HG02623 (cell line): ENCODE measurements at regions not wholly inside any gene's neighbourhood (a gene's known extent, or its start where the extent isn't known, plus 50 kb on each side); places are given as distances from the start of the nearest gene placed in this dataset.
"Not testable (repeated sequence)": the region's sequence is repeated elsewhere in the genome, so short reads cannot be mapped to it uniquely, and the experiment has no call there.

Experiments
- ATAC-seq: cut with Tn5 transposase; IDR thresholded peaks from one replicate; pipeline ENCODE4 v1.9.1; 2021; ENCODE audit warnings: moderate library complexity; ENCODE audit not compliant: unreplicated experiment

DNA sequence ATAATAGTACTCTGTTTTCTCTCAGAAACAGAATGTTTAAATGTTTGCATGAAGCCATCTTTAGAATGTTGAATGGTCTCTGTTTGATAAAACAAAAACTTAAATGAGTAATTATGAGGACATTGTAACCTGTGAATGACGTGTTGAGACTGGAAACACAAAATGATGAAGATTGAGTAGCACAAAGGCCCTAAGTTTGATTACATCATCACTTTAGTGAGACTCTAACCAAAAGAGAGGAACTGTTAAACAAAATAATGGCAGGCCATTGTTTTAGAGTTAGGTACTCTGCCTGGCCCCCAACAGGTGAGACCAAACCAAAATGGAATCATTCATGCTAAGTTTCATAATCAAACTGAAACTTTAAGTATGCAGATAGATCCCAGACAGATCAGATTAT, 1561.7 kb upstream of the SLC39A10 start:
- ATAC-seq, result no peak

DNA sequence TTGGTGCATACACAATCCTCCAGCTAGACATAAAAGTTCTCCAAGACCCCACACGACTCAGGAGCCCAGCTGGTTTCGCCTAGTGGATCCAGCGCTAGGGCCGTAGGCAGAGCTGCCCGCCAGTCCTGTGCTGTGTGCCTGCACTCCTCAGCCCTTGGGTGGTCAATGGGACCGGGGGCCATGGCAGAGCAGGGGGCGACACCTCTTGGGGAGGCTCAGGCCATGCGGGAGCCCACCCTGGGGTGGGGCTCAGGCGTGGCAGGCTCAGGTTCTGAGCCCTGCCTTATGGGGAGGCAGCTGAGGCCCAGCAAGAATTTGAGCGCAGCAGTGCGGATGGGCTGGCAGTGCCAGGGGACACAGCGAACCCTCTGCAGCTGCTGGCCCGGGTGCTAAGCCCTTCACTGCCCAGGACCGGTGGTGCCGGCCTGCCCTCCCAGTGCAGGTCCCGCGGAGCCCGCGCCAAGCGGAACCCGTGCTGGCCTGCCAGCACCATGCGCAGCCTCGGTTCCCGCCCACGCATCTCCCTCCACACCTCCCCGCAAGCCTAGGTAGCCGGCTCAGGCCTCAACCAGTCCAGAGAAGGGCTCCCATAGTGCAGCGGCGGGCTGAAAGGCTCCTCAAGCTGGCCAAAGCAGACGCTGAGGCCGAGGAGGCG, 1566.6 kb upstream of the SLC39A10 start:
- ATAC-seq, result no peak

DNA sequence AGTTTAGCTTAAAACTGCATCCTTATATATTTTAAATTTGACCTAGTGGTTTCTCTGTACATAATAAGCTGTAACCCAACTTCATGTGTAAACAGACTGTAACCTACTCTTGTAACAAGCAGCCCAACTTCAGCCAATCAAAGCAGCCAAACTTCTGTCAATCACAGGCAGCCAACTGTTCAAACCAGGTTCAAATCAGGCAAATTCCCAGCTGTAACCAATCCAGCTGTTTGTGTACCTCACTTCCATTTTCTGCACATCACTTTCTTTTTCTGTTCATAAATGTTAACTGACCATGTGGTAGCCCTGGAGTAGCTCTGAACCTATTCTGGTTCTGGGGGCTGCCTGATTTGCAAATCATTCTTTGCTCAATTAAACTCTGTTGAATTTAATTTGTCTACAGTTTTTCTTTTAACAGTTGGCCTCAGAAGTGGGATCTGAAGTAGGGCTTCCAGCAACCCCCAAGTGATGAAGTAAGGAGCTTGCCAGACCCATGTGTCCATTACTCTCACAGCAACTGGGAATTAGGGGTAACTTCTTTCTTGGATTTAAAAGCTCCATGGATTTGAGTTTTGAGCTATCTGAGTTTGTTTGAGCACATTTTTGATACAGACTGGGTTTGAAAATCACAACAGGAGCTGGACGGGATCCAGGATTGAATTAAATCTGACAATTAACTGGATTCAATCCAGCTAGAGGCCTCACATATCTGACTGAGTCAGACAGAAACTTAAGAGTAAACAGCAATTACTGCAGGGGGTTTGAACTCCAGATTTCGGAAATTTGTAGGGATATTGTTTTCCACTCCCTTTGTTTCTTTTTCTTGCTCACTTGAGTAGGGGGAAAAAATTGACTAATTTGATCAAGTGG, 1569.7 kb upstream of the SLC39A10 start:
- no peak for ATAC-seq

DNA sequence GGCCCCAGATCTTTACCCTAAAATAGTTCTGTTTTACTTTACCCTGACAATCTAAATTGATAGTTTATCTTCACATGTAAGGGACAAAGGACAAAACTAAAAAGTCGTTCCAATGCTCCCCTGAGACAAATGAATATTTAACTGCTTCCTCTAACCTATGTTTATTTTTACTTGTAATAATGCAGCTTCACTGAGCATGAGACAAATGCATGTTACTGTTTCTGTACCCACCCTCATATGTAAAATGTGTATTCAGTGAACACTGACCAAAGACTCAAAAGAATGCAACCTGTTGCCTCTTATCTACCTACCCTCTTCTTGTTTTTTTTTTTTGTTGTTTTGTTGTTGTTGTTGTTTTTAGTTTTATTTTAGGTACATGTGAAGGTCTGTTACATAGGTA, 1570.9 kb upstream of the SLC39A10 start:
- no peak for ATAC-seq

DNA sequence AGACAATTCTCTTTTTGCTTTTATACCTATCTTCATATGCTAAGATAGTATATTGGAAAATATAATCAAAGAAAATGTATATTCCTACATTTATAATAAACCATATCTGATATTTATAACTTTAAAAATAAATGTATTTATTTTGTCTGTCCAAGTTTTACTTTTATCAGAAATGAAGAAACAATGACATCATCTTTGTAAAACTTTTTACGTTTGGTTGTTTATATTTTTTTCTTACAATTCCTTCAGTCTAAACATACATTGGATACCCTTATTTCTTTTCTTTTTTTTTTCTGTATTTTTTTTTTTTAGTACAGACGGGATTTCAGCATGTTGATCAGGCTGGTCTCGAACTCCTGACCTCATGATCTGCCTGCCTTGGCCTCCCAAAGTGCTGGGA, 1577.0 kb upstream of the SLC39A10 start:
- ATAC-seq, result no peak

DNA sequence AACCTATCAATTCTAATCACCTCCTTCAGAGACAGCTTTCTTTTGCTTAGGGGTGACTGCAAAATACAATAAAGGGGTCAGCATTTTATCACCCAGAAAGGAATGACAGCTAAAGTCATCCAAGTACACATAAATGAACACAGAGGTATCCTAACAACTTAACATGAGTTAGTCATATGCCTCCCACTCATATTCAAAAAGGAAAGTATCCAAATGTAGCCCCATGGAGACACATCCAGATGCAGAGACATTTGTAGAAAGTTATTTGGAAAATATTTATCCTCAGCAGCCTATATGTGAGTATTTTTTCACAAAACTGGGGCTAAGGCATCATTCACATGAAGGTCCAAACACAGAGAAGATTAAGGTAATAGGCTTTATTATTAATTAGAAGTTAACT, 1579.7 kb upstream of the SLC39A10 start:
- no peak for ATAC-seq

DNA sequence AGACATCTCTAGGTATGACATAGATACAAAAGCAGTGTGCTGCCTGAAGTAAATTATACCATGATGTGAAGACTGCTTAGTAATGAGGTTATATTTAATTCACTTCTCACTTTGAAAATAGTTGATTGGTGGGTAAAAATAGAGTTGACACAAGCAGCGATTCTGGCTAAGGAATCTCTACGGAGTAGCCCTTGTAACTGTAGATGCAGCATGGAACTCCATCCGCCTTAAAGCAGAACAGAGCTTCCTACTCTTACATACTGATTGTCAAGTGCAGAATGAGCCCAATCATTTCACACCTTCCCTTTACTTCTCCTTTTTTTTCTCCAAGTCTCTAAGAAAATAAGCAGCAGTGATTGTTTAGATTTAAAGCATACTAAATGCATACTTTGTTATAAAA, 1594.6 kb upstream of the SLC39A10 start:
- no peak for ATAC-seq

DNA sequence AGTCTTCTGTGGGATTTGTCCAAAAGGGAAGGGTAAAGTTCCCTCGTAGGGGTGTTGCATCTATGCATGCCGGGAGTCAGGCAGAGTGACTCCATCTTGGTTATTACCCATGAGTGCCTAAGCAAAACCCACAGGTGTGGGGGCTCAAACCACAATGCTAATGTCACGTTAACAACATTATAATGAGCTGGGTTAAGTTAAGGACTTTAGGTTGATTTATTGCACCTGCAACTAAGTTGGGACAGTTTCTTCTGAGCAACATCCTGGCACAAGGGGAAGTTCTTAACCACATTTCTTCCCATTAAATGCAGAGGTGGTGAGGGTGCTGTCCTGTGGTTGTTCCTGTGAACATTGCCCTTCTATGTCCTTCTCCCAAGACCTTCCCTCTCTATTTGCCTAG, 1596.8 kb upstream of the SLC39A10 start:
- no peak for ATAC-seq

DNA sequence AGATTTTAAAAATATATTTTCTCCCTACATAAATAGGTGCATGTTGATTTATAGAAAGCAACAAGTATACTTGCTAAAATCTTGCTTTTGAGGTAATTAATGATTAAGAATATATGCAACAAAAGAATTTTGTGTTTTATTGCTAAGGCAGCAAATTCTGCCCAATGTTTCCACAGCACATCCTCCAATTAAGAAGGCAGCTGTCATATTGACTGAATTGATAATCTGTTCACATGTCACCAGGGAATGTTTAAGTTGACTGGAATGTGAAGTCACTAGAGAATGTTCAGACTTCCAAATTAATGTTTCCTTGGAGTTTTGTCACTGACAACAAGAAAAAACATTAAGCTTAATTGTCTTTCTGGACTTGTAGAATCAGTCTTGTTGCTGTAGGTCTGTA, 1602.7 kb upstream of the SLC39A10 start:
- no peak for ATAC-seq

DNA sequence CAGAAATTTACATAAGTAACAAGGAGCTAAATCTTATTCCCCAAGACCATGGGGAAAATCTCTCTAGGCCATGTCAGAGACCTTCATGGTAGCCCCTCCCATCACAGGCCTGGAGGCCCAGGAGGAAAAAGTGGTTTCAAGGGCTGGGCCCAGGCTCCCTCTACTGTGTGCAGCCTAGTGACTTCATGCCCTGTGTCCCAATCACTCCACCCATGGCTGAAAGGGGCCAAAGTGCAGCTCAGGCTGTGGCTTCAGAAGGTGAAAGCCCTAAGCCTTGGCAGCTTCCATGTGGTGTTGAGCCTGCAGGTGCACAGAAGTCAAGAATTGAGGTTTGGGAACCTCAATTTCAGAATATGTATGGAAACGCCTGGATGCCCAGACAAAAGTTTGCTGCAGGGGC, 1612.7 kb upstream of the SLC39A10 start:
- ATAC-seq, result no peak

DNA sequence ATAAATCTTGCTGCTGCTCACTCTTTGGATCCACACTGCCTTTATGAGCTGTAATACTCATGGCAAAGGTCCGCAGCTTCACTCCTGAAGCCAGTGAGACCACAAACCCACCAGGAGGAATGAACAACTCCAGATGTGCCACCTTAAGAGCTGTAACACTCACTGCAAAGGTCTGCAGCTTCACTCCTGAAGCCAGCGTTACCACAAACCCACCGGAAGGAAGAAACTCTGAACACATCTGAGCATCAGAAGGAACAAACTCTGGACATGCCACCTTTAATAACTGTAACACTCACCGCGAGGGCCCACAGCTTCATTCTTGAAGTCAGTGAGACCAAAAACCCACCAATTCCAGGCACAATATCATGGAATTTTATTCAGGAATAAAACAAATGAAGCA, 1635.9 kb upstream of the SLC39A10 start:
- ATAC-seq, result not testable (repeated sequence)

DNA sequence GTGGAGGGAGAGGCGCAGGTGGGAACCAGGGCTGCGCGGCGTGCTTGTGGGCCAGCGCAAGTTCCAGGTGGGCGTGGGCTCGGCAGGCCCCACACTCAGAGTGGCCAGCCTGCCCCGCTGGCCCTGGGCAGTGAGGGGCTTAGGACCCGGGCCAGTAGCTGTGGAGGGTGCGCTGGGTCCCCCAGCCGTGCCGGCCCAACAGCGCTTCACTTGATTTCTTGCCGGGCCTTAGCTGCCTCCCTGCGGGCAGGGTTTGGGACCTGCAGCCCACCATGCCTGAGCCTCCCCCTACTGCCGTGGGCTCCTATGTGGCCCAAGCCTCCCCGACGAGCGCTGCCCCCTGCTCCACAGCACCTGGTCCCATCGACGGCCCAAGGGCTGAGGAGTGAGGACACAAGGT, 1636.9 kb upstream of the SLC39A10 start:
- ATAC-seq, result no peak

DNA sequence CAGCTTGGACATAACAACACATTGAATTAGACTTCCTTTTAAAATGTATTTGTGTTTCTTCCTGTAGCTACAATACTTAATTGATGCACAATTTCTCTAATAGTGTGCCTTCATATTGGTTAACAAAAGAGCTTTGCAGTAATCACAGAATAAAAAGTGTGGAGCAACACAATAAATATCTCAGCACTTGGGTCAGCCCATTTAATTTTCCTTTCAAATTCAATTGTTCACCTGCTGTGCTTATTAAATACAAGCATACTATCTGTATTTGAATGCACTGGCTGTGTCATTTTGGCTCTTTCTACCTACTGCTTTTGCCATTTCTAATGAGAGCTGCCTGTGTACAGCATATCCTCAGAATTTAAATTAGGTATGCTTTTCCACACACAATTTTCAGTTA, 1641.3 kb upstream of the SLC39A10 start:
- no peak for ATAC-seq

DNA sequence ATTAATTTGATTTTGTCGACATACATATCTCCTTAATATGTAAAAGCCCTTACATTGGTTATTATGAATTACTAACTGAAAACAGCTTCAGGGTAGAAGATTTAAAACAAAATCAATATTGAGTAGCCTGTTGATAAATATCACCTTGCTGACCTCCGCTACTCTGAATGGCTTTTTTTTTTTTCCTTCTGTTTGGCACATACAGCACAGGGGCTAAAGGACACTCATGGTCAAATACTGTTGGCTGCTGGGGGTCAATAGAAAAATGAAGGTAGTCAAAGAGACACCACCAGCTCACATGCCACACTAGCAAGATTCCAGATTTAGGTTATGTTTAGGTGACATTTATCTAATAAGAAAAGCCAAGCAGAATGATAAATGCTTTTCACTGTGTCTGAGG, 1642.4 kb upstream of the SLC39A10 start:
- ATAC-seq, result no peak

DNA sequence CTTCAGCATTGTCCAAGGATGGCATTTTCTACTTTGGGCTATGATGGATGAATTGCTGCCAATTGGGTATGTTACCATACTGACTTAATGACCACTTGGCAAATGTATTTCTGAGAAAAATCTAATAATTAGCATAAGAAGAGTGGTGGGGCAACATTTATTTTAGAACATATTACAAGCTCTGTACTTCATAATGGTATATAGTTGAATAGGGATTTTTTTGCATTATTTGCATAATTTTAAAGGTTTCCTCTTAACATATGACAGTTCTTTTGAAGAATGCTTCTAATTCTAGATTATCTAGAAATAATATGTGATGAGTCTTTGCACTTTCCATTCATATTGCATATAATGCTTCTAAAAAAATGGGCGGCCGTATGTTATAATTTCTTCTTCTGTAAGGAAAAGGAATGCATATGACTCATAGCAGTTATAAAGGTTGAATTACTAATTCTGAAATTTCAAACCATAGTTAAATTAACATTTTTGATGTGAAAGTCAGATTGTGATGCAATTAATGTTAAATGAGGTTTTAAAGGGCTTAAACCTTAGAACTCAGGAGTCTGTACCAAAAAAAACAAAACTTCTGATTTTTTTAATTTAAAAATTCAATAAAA, 1652.3 kb upstream of the SLC39A10 start:
- ATAC-seq, result no peak

DNA sequence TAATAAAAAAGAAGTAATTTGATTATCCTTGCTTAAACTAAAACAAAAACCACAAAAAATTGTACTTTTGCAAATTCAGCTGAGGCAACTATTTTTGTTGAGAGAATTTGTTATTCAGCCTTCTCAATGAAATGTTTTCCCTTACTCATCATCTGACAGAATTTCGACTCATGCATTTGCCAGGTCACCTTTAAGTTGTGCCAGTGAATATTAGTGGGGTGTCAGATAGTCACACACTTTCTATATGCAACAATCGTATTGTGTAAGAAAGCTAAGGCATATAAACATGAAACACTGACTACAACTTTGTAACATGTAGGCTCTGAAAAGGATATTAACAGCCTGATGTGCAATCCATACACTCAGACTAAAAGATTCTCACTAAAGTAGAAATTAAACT, 1653.1 kb upstream of the SLC39A10 start:
- ATAC-seq, result no peak

DNA sequence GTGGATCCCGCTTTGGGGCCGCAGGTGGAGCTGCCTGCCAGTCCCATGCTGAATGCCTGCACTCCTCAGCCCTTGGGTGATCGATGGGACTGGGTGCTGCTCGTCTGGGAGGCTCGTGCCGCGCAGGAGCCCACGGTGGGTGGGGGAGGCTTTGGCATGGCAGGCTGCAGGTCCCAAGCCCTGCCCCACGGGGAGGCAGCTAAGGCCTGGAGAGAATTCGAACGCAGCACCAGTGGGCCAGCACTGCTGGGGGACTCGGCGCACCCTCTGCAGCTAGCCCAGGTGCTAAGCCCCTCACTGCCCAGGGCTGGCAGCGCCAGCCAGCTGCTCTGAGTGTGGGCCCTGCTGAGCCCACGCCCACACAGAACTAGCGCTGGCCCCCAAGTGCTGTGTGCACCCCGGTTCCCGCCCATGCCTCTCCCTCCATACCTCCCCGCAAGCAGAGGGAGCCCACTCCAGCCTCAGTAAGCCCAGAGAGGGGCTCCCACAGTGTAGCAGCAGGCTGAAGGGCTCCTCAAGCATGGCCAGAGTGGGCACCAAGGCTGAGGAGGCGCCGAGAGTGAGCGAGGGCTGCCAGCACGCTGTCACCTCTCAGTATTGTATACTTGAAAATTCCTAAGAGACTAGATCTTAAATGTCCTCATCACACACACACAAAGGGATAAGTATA, 1654.2 kb upstream of the SLC39A10 start:
- no peak for ATAC-seq

DNA sequence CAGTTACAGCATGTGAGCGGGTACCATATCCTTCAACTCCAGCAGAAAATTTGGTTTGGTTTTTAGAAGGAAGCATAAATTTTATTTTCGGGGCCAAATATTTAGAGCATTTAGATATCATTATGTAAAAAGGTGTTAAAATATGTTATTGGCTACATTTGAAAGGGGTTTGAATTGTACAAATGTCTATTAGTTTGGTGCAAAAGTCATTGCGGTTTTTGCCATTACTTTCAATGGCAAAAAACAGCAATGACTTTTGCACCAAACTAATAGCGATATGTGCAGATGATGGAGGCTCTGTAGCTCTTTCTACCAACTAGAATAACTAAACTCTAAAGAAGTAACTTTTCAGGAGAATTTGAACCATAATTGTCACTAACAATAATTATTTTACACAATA, 1666.2 kb upstream of the SLC39A10 start:
- no peak for ATAC-seq

DNA sequence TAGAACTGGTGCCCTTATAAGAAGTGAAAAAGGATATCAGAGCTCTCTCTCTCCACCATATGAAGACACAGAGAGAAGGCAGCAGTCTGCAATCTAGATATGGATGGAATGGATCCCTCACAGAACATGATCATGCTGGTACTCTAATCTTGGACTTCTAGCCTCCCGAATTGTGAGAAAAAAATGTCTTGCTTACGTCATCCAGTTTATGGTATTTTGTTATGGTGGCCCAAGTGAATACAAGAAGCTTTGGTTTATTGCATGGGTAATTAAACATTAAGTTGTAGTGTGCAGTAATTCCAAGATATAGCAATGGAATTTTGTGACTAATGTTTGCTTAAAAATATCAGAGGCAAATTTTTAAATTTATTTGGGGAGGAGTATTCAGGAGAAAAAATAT, 1667.4 kb upstream of the SLC39A10 start:
- ATAC-seq, result no peak

DNA sequence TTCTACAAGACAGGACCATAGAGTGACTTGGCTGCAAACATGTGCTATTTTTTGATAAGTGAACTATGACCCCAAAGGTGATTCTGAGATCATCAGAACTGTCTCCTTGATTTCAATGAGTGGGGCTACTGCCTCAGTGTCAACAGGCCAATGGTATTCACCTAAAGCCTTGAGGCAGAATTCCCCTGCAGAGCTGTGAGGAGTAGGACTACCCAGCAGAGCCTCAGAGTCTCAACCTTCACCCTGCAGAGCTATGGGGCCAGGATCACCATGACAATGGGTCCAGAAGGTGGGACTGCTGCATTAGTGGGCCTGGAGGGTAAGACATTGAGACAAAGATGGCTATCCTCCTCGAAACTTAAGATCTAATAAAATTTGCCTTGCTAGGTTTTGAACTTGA, 1668.2 kb upstream of the SLC39A10 start:
- ATAC-seq, result no peak

DNA sequence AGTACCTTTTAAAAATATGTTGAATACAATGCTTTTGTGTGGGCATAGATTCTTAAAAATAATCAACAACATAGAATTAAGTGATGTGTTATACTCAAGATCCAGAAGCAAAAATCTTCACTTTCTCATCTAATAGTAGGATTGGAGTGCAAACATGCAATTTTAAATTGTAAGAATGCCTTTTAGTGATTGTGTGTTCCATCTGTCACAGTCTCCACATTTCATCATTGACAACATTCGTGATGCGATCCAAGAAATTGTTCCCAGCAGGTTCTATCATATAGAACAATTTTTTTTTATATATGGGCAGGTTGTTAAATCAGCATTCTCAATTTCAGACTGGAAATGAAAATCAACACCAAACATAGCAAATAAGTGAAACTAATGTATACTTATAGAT, 1671.8 kb upstream of the SLC39A10 start:
- no peak for ATAC-seq

DNA sequence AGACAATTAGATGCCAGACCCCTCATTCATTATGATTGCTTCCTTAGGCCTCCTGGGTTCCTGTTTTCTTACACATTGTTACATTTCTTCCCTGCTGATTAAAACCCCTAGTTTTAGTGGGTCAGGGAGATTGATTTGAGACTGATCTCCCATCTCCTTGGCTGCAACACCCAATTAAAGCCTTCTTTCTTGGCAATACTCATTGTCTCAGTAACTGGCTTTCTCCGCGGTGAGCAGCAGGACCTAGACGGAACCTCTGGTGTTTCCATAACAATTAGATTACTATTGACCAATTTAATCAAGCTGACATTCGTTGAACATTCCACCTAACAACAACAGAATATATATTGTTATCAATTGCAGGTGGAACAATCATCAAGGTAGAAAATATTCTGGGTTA, 1676.4 kb upstream of the SLC39A10 start:
- ATAC-seq, result no peak
